ENCODE measurements at regions not wholly inside any gene's neighbourhood (a gene's known extent, or its start where the extent isn't known, plus 50 kb on each side); places are given as distances from the start of the nearest gene placed in this dataset.

DNA sequence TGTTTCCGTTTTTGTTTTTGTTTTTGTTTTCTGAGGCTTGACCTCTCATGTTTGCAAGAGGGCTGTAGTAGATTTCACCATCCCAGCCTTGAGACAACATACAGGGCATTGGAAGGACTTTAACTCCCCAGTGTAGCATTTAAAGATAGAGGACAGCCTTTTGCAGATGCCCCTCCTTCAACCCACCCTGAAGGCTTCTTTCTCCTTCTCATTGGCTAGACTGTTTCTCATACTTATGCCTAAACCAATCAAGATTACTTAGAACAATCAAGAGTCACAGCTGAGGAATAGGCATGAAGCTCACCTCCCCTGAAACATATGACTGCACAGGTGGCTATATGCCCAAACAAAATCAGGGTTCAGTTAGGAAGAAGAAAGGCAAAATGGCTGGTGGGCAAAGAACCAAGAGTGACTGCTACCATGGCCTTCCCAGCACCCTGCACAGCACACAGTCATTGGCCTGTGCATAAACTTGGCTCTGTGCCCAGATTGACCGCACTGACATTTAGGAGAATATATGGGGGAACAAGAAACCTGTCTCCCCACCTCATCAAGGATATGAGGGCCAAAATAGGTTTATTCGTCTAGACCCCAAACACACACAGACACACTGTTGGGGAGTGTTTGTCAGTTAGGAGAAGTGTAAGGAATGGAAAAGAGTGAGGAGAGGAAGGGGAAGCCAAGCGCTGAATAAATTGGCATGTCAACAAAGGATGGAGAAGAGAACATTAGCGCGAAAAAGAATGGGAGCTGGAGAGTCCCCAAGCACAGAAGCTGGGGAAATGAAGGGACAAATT lies 137.3 kb upstream of the RANBP3L start:
- intact Hi-C loops (cut with DNase I): no loop called here
- 80% methylated on average over 6 of the region's 6 CpGs for WGBS
- no peak for TF ChIP-seq POLR2AphosphoS5 (IDR thresholded peaks at IDR 0.05)
- no peak for TF ChIP-seq CTCF (IDR thresholded peaks at IDR 0.05)
- TF ChIP-seq POLR2A (IDR thresholded peaks at IDR 0.05; ENCODE audit: low read depth): no peak
- no peak for TF ChIP-seq EP300 (IDR thresholded peaks at IDR 0.05)

DNA sequence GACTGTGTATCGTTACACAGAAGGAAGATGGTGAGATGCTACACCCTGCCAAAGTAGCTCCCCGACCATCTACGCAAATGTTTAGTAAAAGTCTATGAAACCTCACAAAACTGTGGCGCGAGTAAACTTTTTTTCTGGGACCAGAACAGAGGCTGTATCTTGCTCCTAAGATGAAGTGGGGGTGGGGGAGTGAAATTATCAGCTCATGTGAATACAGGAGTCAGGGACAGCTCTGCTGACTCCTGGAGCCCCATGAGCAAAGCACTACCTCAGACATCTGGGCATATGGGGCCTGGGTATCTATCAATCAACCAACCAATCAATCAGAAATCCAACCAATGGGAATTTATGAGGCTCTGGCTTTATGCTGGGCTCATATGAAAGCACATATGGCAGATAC lies 138.6 kb upstream of the RANBP3L start:
- WGBS: 95% methylated on average over 5 of the region's 5 CpGs
- intact Hi-C loops (cut with DNase I): no loop called here
- no peak for DNase-seq (ENCODE audit: extremely low spot score)

More for the DNA sequence above, 137.3 kb upstream of the RANBP3L start:
- no peak for DNase-seq (ENCODE audit: extremely low spot score)
- Histone ChIP-seq H3K4me1 (peaks cover 0 to 7% (median 3%) of the 10 kb centered on the region in 4 donors), H3K9me3 (no peaks in the 10 kb centered on the region), H3K36me3 (no peaks in the 10 kb centered on the region), H3K4me3 (no peak overlapping the region), H3K27ac (replicated peaks in 1 of 4) (no peak overlapping the region), H3K27me3 (no peaks in the 10 kb centered on the region)

GRCh38 chr5:36441280-36441679 lies 139.6 kb upstream of the RANBP3L start:
- peaks cover 0 to 7% (median 3%) of the 10 kb centered on the region in 4 donors for H3K4me1 ChIP-seq
- H3K27ac ChIP-seq (replicated peaks in 1 of 4): no peak overlapping the region
- no peaks in the 10 kb centered on the region for H3K27me3 ChIP-seq
- TF ChIP-seq CTCF (IDR thresholded peaks at IDR 0.05) (no peak), POLR2AphosphoS5 (IDR thresholded peaks at IDR 0.05) (no peak), POLR2A (IDR thresholded peaks at IDR 0.05; ENCODE audit: low read depth) (no peak), EP300 (IDR thresholded peaks at IDR 0.05) (no peak)
- H3K9me3 ChIP-seq: no peaks in the 10 kb centered on the region
- WGBS: 83% methylated on average over 1 of the region's 1 CpG
- DNase-seq (ENCODE audit: extremely low spot score): no peak
- intact Hi-C loops (cut with DNase I): no loop called here
- no peak overlapping the region for H3K4me3 ChIP-seq
- no peaks in the 10 kb centered on the region for H3K36me3 ChIP-seq

More for the DNA sequence above, 138.6 kb upstream of the RANBP3L start:
- H3K36me3 ChIP-seq: no peaks in the 10 kb centered on the region
- H3K4me1 ChIP-seq: peaks cover 0 to 7% (median 3%) of the 10 kb centered on the region in 4 donors
- no peaks in the 10 kb centered on the region for H3K27me3 ChIP-seq
- no peak overlapping the region for H3K4me3 ChIP-seq
- H3K9me3 ChIP-seq: no peaks in the 10 kb centered on the region
- H3K27ac ChIP-seq (replicated peaks in 1 of 4): no peak overlapping the region
- TF ChIP-seq POLR2A (IDR thresholded peaks at IDR 0.05; ENCODE audit: low read depth) (no peak), CTCF (IDR thresholded peaks at IDR 0.05) (no peak), EP300 (IDR thresholded peaks at IDR 0.05) (no peak), POLR2AphosphoS5 (IDR thresholded peaks at IDR 0.05) (no peak)

DNA sequence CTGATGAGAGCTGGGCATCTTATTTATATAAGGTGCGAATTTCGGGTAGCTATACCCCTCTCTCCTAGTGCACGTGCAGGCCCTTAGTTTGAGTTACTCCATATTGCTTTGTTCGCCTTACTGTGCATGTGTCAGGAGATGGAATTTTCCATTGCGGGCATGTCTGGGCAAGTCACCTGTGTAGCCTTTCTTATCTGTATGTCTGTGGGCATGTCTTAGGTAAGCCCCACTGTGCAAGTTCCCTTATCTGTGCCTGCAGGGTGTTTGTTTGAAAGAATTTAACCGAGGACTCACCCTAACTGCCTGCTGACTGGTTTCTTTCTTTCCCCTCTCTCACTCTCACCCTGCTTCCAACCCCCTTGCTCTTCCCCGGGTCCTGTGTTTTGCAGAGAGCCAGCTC lies 140.7 kb upstream of the RANBP3L start:
- Histone ChIP-seq H3K4me3 (no peak overlapping the region), H3K27me3 (no peaks in the 10 kb centered on the region), H3K4me1 (peaks cover 0 to 7% (median 3%) of the 10 kb centered on the region in 4 donors), H3K9me3 (no peaks in the 10 kb centered on the region), H3K27ac (replicated peaks in 1 of 4) (no peak overlapping the region), H3K36me3 (no peaks in the 10 kb centered on the region)
- 86% methylated on average over 7 of the region's 7 CpGs for WGBS
- no peak for TF ChIP-seq POLR2A (IDR thresholded peaks at IDR 0.05; ENCODE audit: low read depth)
- TF ChIP-seq CTCF (IDR thresholded peaks at IDR 0.05): no peak
- TF ChIP-seq POLR2AphosphoS5 (IDR thresholded peaks at IDR 0.05): no peak
- no peak for TF ChIP-seq EP300 (IDR thresholded peaks at IDR 0.05)
- no peak for DNase-seq (ENCODE audit: extremely low spot score)
- intact Hi-C loops (cut with DNase I): no loop called here

Data from esophagus muscularis mucosa (tissue), 4 donors.